NCI-H526 treated with DMSO at 0.1 percent for 48 hours (cell line): ENCODE measurements at regions not wholly inside any gene's neighbourhood (a gene's known extent, or its start where the extent isn't known, plus 50 kb on each side); places are given as distances from the start of the nearest gene placed in this dataset.
"Not testable (repeated sequence)": the region's sequence is repeated elsewhere in the genome, so short reads cannot be mapped to it uniquely, and the experiment has no call there.

Experiments
- DNase-seq: peaks from one replicate; lab custom pipeline; 2025; lab: John Stamatoyannopoulos, UW

GRCh38 chrX:140342410-140342809, 162.5 kb downstream of the SOX3 start:
- DNase-seq: no peak

- no peak for DNase-seq
These were observed 167.6 kb downstream of the SOX3 start for GRCh38 chrX:140337263-140337662.

- no peak for DNase-seq
These were observed 186.6 kb downstream of the SOX3 start for GRCh38 chrX:140318296-140318695.

- DNase-seq: no peak
These were observed 187.4 kb downstream of the SOX3 start for GRCh38 chrX:140317462-140317861.

GRCh38 chrX:140298960-140299825, 205.7 kb downstream of the SOX3 start:
- no peak for DNase-seq

GRCh38 chrX:140297273-140297672, 207.6 kb downstream of the SOX3 start:
- DNase-seq: no peak

GRCh38 chrX:140292961-140293360, 211.9 kb downstream of the SOX3 start:
- DNase-seq: no peak

- no peak for DNase-seq
These were observed 212.7 kb downstream of the SOX3 start for GRCh38 chrX:140292188-140292587.

GRCh38 chrX:140274811-140275525, 229.9 kb downstream of the SOX3 start:
- no peak for DNase-seq

- DNase-seq: no peak
These were observed 230.9 kb downstream of the SOX3 start for GRCh38 chrX:140273921-140274320.

- no peak for DNase-seq
These were observed 254.5 kb downstream of the SOX3 start for GRCh38 chrX:140250391-140250790.

GRCh38 chrX:140249088-140249487, 255.8 kb downstream of the SOX3 start:
- DNase-seq: no peak

GRCh38 chrX:140229191-140229590, 263.9 kb upstream of the CXorf66 start:
- no peak for DNase-seq

- not testable (repeated sequence) for DNase-seq
These were observed 260.7 kb upstream of the CXorf66 start for GRCh38 chrX:140226037-140226436.

GRCh38 chrX:140215894-140216293, 250.6 kb upstream of the CXorf66 start:
- not testable (repeated sequence) for DNase-seq

- not testable (repeated sequence) for DNase-seq
These were observed 249.2 kb upstream of the CXorf66 start for GRCh38 chrX:140214518-140214917.

- DNase-seq: no peak
These were observed 241.3 kb upstream of the CXorf66 start for GRCh38 chrX:140206657-140207056.

- no peak for DNase-seq
These were observed 225.3 kb upstream of the CXorf66 start for GRCh38 chrX:140190441-140191108.

GRCh38 chrX:140180585-140180984, 215.3 kb upstream of the CXorf66 start:
- no peak for DNase-seq

GRCh38 chrX:140177821-140178220, 212.5 kb upstream of the CXorf66 start:
- no peak for DNase-seq

- no peak for DNase-seq
These were observed 207.1 kb upstream of the CXorf66 start for GRCh38 chrX:140172401-140172800.

- DNase-seq: no peak
These were observed 202.2 kb upstream of the CXorf66 start for GRCh38 chrX:140167551-140167950.

GRCh38 chrX:140165849-140166248, 200.5 kb upstream of the CXorf66 start:
- DNase-seq: no peak
